Fibroblast of the aortic adventitia (primary cell): ENCODE measurements at regions not wholly inside any gene's neighbourhood (a gene's known extent, or its start where the extent isn't known, plus 50 kb on each side); places are given as distances from the start of the nearest gene placed in this dataset.

Experiments
- DNase-seq: peaks from one replicate; pipeline ENCODE4 v3.0.0-alpha.2; 2010; ENCODE audit warnings: low read depth
- H3K4me3 ChIP-seq: 2 replicates; pipeline ENCODE4 v1.5.1; 2011; ENCODE audit warnings: low read depth, mild to moderate bottlenecking, control low read depth, low read length, moderate library complexity
- TF ChIP-seq, protein P1 (sequence below): IDR thresholded peaks from 2 replicates; pipeline ENCODE4 v1.5.1; 2011; ENCODE audit warnings: mild to moderate bottlenecking, low read length, control low read depth, inconsistent platforms; ENCODE audit not compliant: insufficient read depth

DNA sequence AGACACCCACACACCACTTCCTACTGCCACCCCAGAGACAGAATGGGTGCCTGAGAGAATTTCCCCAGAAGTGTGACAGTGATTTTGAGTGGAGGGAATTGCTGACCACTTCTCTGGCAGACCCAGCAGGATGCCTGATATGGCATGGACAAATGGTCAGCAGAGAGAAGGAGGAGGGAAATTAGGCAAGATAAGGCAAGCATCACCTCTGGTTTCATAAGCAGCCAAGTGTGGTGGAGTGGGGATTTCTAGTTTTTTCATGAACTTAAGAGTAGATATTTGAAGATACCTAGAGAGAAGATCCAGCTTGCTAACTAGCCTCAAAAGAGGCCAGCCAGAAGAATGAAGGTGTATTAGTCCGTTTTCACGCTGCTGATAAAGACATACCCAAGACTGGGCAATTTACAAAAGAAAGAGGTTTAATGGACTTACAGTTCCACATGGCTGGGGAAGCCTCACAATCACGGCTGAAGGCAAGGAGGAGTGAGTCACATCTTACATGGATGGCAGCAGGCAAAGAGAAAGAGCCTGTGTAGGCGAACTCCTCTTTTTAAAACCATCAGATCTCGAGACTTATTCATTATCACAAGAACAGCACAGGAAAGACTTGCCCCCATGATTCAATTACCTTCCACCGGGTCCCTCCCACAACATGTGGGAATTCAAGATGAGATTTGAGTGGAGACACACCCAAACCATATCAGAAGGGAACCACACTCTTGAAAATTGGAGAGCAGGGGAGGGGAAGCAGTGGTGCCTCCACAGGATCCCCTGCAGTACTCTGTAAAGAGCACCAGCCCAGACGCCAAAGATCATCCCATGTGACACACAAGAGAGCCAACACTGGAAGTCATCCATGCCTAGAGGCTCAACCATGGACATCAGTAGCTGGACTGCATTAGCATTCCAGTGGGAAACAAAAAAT lies 64.2 kb downstream of the RBM43 start:
- TF ChIP-seq, protein P1, sequence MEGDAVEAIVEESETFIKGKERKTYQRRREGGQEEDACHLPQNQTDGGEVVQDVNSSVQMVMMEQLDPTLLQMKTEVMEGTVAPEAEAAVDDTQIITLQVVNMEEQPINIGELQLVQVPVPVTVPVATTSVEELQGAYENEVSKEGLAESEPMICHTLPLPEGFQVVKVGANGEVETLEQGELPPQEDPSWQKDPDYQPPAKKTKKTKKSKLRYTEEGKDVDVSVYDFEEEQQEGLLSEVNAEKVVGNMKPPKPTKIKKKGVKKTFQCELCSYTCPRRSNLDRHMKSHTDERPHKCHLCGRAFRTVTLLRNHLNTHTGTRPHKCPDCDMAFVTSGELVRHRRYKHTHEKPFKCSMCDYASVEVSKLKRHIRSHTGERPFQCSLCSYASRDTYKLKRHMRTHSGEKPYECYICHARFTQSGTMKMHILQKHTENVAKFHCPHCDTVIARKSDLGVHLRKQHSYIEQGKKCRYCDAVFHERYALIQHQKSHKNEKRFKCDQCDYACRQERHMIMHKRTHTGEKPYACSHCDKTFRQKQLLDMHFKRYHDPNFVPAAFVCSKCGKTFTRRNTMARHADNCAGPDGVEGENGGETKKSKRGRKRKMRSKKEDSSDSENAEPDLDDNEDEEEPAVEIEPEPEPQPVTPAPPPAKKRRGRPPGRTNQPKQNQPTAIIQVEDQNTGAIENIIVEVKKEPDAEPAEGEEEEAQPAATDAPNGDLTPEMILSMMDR = no peak
- DNase-seq = no peak
- H3K4me3 ChIP-seq = no peak overlapping the region

DNA sequence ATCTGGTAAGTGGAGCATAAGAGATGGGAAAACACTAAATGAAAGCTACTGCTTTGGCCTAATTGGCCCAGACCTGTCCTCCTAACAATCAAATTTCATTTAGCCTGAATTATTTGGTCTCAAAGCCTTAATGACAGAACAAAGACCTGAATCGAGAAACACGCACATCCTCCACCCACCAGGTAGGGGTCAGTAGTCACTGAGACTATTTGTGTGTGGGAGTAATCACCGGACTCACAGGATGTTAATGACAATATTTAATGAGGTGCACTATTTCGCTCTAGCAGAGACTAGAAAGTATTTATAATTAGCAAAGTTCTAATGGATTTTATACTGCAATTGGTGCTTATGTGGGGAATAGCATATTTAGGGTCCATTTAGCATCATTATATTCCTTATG lies 68.1 kb downstream of the RBM43 start:
- DNase-seq = no peak
- no peak overlapping the region for H3K4me3 ChIP-seq
- TF ChIP-seq, protein P1 = no peak

DNA sequence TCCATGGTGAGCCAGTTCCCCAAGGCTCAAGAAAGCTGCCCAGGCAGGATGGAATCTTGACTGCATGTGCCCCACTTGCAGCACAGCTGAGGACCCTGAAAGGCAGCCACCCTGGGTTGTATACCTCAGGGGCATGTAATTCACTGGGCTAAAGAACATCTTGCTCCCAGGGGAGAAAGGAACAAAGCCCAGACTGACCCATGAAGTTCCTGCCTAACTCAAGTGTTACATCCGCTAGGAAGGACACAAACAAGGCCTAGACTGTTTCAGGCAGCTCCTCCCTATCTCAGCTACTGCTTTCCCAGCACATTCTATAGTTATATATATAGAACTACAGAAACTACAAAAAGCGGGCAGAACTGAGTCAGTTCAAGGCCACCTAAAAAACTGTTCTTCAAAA lies 69.0 kb downstream of the RBM43 start:
- H3K4me3 ChIP-seq = no peak overlapping the region
- TF ChIP-seq, protein P1 = no peak
- no peak for DNase-seq

DNA sequence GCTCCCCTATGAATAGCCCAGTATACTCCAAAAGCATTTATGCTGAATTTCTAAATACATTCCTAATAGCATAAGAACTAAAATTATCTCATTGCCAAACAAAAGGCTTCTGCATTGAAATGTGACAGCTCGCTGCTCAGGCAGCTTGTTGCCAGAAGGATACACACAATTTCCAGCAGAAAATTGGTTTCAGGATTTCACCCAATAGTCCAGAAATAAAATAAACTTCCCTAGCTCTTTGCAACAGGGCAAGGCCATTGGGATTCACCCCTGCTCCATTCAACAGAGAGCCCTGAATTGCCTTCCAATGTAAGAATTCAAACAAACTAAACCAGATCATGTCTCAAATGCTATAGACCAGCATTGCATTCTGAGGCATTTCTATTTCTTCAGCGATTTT lies 70.7 kb downstream of the RBM43 start:
- DNase-seq = peak; percentile 4
- TF ChIP-seq, protein P1 = no peak

DNA sequence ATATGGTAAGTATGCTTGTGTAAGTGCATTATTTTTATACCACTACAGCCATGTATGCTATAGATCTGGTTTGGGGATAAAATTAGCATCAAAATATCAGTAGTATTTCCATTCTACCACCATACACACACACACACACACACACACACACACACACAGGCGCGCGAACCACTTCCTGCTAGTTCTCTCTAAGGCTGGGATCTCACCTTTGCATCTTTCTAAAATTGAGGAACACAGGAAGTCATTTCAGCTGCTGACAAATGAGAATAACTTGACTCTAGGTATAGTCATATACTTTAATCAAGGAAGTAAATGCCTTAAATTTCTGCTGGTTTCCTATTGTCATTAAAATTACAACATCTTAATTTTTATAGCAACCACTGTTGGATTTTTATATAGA lies 72.5 kb downstream of the RBM43 start:
- no peak overlapping the region for H3K4me3 ChIP-seq
- no peak for DNase-seq
- TF ChIP-seq, protein P1 = no peak

More for the DNA sequence above, 70.7 kb downstream of the RBM43 start:
- H3K4me3 ChIP-seq = no peak overlapping the region

DNA sequence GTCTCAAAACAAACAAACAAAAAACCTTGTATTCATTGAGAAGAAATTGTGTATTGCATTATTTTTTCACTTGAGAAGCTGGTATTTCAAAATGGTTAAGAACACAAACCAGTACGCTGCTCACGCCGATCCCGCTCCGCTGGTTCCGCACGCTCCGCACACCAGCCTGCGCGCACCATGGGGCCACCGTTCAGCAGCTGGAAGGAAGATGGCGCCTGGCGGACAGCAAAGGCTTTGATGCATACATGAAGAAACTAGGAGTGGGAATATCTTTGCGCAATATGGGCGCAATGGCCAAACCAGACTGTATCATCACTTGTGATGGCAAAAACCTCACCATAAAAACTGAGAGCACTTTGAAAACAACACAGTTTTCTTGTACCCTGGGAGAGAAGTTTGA lies 75.7 kb downstream of the RBM43 start:
- DNase-seq = no peak
- TF ChIP-seq, protein P1 = no peak
- H3K4me3 ChIP-seq = no peak overlapping the region
